WI38 (cell line): ENCODE measurements at regions not wholly inside any gene's neighbourhood (a gene's known extent, or its start where the extent isn't known, plus 50 kb on each side); places are given as distances from the start of the nearest gene placed in this dataset.

Source experiments
- H3K4me3 ChIP-seq: 2 replicates; pipeline ENCODE4 v1.5.1; 2011; ENCODE audit warnings: low read depth, mild to moderate bottlenecking, control low read depth, low read length
- CTCF ChIP-seq: IDR thresholded peaks from 2 replicates; pipeline ENCODE4 v1.5.1; 2012; ENCODE audit warnings: low read depth, mild to moderate bottlenecking, control low read depth, low read length

GRCh38 chr11:122517403-122518379, 137.8 kb upstream of the UBASH3B start:
- H3K4me3 ChIP-seq: no peak overlapping the region
- TF ChIP-seq CTCF: no peak

- TF ChIP-seq CTCF: no peak
- H3K4me3 ChIP-seq: no peak overlapping the region
These were observed 138.8 kb upstream of the UBASH3B start for GRCh38 chr11:122516686-122517085.

- TF ChIP-seq CTCF: no peak
- H3K4me3 ChIP-seq: no peak overlapping the region
These were observed 141.5 kb upstream of the UBASH3B start for GRCh38 chr11:122513997-122514396.

GRCh38 chr11:122513328-122513727, 142.2 kb upstream of the UBASH3B start:
- TF ChIP-seq CTCF: no peak
- H3K4me3 ChIP-seq: no peak overlapping the region

GRCh38 chr11:122512688-122513087, 142.8 kb upstream of the UBASH3B start:
- H3K4me3 ChIP-seq: no peak overlapping the region

GRCh38 chr11:122509899-122510298, 145.6 kb upstream of the UBASH3B start:
- no peak for TF ChIP-seq CTCF

More at GRCh38 chr11:122512688-122513087, 142.8 kb upstream of the UBASH3B start:
- TF ChIP-seq CTCF: no peak

GRCh38 chr11:122509091-122509490, 146.4 kb upstream of the UBASH3B start:
- no peak overlapping the region for H3K4me3 ChIP-seq
- TF ChIP-seq CTCF: no peak

More at GRCh38 chr11:122509899-122510298, 145.6 kb upstream of the UBASH3B start:
- H3K4me3 ChIP-seq: no peak overlapping the region
